DMS53 treated with DMSO at 0.1 percent for 48 hours (cell line): ENCODE measurements at regions not wholly inside any gene's neighbourhood (a gene's known extent, or its start where the extent isn't known, plus 50 kb on each side); places are given as distances from the start of the nearest gene placed in this dataset.

Experiments
- DNase-seq: peaks from one replicate; lab custom pipeline; 2025; ENCODE audit not compliant: unreplicated experiment; lab: John Stamatoyannopoulos, UW

GRCh38 chr16:54687043-54687899 lies 243.4 kb upstream of the IRX5 start:
- no peak for DNase-seq

GRCh38 chr16:54685682-54686081 lies 245.0 kb upstream of the IRX5 start:
- no peak for DNase-seq

- no peak for DNase-seq
Observed at GRCh38 chr16:54679531-54679930, 251.1 kb upstream of the IRX5 start.

GRCh38 chr16:54677308-54677950 lies 253.2 kb upstream of the IRX5 start:
- no peak for DNase-seq

GRCh38 chr16:54673313-54673712 lies 257.4 kb upstream of the IRX5 start:
- no peak for DNase-seq

- DNase-seq, result no peak
Observed at GRCh38 chr16:54672500-54672899, 258.2 kb upstream of the IRX5 start.

GRCh38 chr16:54657709-54658102 lies 273.0 kb upstream of the IRX5 start:
- DNase-seq, result no peak

- DNase-seq, result peak; percentile 64
Observed at GRCh38 chr16:54657058-54657708, 273.5 kb upstream of the IRX5 start.

- no peak for DNase-seq
Observed at GRCh38 chr16:54655121-54655590, 275.5 kb upstream of the IRX5 start.

- no peak for DNase-seq
Observed at GRCh38 chr16:54654429-54654828, 276.2 kb upstream of the IRX5 start.

GRCh38 chr16:54652201-54652770 lies 278.4 kb upstream of the IRX5 start:
- peak; percentile 2 for DNase-seq

GRCh38 chr16:54651440-54652195 lies 279.0 kb upstream of the IRX5 start:
- DNase-seq, result no peak

GRCh38 chr16:54649876-54650275 lies 280.8 kb upstream of the IRX5 start:
- no peak for DNase-seq

GRCh38 chr16:54648575-54648974 lies 282.1 kb upstream of the IRX5 start:
- DNase-seq, result no peak

- no peak for DNase-seq
Observed at GRCh38 chr16:54647725-54648221, 282.9 kb upstream of the IRX5 start.

GRCh38 chr16:54647216-54647615 lies 283.4 kb upstream of the IRX5 start:
- no peak for DNase-seq

GRCh38 chr16:54645345-54645744 lies 285.3 kb upstream of the IRX5 start:
- DNase-seq, result peak; percentile 6

- DNase-seq, result no peak
Observed at GRCh38 chr16:54636221-54636793, 294.4 kb upstream of the IRX5 start.

- peak; percentile 22 for DNase-seq
Observed at GRCh38 chr16:54633943-54634362, 296.7 kb upstream of the IRX5 start.
